SIG-M5 treated with dmso at 0.1 percent for 504 hours (cell line): ENCODE measurements at regions not wholly inside any gene's neighbourhood (a gene's known extent, or its start where the extent isn't known, plus 50 kb on each side); places are given as distances from the start of the nearest gene placed in this dataset.
"Not testable (repeated sequence)": the region's sequence is repeated elsewhere in the genome, so short reads cannot be mapped to it uniquely, and the experiment has no call there.

Experiments
- DNase-seq: peaks from one replicate; lab custom pipeline; 2025; ENCODE audit not compliant: unreplicated experiment; lab: John Stamatoyannopoulos, UW

DNA sequence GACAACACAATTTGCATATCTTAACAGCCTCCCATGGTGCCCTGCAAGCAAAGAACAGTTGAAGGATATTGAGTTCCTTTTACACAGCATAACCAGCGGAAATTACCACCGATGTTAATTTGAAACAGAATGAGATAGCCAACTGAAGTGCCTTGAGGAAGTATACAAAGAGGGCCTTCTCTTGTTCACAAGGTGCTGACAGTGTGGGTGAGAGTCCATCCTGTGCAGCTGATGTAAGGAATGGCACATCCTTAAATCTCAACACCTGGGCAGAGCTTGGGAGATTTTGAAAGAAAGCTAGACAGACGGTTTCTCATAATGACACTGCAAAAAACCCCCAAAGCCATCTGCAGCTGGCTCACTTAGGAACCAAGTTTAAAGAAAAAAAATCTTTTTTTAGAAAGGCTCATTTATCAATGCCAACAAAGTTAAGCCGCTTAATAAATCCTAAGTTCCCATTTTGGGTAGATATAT is 818.6 kb downstream of the KCNJ2 start:
- no peak for DNase-seq

DNA sequence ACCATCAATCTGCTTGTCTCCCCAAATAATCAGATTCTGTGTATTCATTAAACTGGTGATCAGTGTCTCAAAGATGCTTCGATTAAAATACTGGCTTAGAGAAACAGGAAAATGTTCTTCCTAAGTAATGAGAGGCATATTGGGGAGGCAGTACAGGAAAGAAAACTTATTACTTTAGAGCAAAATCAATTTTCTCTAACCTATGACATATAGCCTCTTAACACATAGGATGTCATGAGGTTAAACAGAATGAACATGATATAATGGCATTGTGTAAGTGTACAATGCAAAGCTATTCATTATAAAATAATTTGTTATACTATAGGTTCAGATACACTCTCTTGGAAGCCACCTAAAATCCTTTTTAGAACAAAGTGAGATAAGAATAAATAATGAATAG is 819.3 kb downstream of the KCNJ2 start:
- DNase-seq: no peak

DNA sequence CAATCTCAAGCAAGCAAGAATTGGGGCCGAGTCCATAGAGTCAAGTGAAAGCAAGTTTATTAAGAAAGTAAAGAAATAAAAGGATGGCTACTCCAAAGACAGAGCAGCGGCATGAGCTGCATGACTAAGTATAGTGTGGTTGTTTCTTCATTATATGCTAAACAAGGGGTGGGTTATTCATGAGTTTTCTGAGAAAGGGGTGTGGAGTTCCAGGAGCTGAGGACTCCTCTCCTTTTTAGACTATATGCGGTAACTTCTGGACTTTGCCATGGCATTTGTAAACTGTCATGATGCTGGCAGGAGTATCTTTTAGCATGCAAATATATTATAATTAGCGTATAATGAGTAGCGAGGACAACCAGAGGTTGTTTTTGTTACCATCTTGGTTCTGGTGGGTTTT is 819.9 kb downstream of the KCNJ2 start:
- no peak for DNase-seq

DNA sequence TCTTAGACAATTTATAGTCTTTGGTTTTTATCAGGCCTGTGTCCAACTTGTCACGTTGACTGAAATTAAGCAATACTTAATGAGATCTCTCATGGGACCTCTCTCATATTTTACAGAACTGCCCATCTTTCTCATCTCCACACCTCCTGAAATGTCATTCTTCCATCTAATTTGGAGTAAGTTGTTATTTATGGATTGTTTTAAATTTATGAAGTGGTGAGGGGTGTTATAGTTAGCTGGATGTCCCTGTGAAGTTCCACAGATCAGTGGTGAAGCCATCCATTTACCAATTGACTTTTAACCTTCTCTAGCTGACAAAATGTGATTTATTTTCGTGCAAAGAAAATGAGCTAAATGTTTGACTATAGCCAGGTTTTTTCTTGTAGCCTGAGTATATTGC is 824.9 kb downstream of the KCNJ2 start:
- DNase-seq: no peak

DNA sequence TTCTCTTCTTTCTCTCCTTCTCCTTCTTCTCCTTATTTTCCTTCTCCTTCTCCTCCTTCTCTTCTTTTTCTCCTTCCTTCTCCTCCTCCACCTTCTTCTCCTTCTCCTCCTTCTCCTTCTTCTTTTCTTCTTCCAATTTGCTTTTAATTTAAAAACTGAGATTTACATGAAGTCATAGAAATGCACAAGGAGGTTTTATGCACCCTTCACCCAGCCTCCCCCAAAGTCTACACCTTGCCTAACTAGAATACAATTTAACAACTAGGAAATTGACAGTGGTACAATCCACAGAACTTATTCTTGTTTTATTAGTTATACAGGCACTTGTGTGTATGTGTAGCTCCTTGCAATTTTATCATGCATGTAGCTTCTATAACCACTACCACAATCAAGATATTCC is 826.7 kb downstream of the KCNJ2 start:
- no peak for DNase-seq

DNA sequence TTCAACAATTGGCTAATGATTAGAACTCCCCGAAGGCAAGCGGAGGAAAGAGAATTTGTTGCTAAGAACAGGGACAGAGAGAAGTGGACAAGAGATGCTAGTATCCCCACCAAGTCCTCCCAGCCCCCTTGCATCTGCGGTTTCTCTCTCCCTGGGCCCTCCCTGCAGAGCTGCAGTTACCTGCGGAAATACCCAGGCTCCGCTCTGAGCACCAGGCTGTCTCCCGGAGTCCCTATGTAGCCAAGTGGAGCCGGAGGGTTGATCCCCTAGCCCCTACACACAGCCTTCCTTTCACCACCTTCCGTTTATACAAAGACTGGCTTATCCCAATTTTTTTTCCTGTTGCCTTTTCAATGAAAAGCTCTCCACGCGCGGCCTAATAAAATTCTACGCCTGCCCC is 834.4 kb downstream of the KCNJ2 start:
- DNase-seq: no peak

DNA sequence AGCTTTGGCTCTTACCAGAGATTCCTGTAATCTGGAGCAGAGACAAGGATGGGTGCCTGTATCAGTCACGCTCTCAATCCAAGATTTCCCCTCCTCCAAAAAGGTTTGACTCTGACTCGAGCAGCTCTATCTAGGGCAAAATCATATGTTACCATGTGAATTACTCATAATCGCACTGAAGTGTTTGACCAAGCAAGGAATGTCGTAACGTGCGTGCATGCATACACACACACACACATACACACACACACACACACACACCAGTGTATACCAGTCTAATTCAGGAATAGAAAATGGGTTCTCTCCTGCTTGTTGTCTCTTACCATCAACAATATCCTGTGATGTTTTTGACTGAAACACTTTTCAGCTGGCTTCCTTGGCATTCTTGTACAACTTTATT is 835.1 kb downstream of the KCNJ2 start:
- DNase-seq: no peak

DNA sequence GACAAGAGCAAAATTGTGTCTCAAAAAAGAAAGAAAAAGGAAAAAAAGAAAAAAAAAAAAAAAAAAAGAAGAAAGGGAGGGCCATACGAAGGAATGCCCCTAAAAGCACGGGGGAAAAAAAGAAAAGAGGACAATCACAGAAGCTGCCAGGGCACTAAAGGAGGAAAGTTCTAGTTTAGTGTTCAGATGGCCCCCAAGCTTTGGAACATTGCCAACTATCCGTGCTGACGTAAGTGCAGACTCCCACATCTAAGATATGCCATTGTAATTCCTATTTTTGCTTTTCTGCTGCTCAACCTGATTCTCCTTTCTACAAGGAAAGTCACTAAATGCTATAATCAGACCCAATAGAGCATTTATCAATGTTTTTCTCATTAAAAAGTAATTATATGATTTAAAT is 842.1 kb downstream of the KCNJ2 start:
- DNase-seq: no peak

DNA sequence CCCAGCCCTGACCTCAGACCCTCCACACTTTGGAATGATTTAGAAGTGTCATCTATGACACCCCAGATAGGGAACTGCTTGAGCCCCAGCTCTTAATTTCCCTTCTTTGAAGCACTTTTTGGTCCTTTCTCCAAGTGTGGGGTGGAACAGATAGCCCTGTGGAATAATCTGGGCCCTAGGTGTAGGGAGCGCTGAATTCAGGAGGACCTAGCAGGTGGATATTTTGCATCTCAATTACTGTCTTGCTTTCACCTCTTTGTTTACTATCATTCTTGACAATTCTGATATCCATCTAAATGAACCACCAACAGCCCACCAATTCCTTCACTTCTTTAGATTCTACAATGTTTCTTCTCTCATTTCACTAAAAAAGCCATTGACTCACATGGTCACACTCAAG is 850.4 kb downstream of the KCNJ2 start:
- DNase-seq: no peak

DNA sequence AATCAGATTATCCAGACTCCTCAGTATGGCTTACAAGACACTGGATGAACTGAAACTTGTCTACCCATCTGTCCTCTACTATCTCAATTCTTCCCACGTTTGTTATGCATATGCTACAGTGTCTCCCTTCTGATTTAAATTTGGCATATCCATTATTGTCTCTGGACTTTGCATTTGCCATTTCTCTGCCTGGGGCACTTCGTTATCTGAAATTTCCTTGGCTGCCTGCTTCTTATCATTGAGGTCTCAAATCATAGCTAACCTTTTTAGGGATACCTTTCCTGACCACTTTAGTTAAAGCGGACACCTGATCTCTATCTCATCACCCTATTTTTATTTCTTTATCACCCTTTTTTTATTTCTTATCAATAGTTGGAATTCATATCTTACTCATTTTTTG is 853.4 kb downstream of the KCNJ2 start:
- no peak for DNase-seq

DNA sequence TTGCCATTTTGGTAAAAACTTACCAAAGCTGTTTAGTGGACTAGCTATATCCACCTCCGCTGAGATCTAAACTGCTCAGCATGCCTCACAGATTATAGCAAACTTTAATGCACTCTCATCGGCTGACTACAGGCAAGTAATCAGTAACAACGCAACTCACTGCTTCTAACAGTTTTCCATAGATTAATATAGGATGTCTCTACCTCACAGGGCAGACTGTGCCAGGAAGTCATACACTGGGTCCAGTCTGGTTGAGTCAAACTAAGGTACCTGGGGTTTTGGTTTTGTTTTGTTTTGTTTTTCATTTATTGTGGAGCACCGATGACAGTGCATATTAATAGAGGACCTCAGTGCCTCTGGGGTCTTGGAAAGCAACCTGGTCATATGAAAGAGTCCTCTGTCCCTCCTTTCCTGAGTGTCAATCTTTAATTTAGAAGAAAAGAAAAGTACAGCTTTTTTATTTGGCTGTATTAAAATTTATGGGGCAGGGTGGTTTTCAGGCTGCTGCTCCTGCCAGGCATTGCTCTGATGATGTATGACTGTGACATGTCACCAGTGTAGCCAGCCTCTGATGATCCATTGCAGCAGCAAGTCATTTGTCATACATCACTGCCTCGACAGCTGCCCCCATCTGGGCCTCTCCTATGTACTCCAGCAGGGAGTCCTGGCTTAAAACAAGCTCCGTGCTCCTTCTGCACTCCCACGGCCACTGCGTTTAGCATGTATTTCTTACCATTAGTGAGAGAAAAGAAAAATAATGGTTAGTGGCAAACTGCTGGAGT is 854.1 kb downstream of the KCNJ2 start:
- no peak for DNase-seq

DNA sequence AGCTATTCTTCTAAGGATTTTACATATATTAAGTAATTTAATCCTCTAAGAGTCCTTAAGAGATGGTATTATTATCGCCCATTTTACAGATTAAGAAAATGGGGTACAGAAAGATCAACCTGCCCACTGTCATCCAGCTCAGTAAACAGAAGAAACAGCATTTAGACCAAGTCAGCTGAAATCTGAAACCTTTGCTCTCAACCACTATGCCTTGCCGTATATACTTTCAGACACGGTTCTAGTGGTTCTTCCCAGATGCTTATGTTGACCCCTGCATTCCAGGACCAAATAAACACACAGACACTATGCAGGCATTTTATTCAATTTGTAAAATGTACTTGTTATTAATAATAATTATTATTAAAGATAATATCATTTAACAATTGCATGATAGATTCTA is 854.8 kb downstream of the KCNJ2 start:
- DNase-seq: no peak

DNA sequence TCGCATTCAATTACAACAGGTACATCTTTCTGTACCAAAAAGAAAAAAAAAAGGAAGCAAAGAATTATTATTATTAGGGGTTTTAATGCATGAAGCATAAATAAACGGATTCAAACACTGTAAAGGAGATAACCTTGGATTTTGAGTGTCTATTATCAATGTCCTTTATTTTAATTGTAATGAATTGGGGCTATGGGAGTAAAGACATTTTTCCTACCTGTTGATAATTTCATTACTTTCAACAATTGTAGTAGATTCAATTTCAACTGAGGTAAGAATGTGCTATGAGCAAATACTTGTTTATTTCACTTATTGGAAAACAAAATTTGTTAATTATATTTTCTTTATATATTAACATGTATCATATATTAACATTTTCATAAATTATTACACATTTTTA is 855.6 kb downstream of the KCNJ2 start:
- DNase-seq: no peak

DNA sequence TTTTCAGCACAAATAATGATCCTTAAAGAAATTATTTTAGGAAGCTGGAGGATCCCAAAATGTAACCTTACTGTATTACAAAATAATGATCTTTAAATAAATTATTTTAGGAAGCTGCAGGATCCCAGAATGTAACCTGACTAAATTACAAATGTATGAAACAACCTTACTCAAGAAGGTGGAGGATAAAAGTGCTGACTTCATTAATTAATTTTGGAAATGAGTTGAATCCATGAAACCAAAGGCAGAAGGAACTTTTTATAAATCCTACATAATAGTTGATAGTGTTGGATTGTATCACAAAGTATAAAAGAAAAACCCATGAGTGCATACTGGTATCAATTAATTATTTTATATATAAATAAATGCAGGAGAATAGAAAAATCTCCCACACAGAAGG is 859.9 kb downstream of the KCNJ2 start:
- DNase-seq: no peak

DNA sequence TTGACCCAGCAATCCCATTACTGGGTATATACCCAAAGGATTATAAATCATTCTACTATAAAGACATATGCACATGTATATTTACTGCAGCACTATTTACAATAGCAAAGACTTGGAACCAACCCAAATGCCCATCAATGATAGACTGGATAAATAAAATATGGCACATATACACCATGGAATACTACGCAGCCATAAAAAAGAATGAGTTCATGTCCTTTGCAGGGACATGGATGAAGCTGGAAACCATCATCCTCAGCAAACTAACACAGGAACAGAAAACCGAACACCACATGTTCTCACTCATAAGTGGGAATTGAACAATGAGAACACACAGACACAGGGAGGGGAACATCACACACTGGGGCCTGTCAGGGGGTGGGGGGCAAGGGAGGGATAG is 862.0 kb downstream of the KCNJ2 start:
- DNase-seq: not testable (repeated sequence)

DNA sequence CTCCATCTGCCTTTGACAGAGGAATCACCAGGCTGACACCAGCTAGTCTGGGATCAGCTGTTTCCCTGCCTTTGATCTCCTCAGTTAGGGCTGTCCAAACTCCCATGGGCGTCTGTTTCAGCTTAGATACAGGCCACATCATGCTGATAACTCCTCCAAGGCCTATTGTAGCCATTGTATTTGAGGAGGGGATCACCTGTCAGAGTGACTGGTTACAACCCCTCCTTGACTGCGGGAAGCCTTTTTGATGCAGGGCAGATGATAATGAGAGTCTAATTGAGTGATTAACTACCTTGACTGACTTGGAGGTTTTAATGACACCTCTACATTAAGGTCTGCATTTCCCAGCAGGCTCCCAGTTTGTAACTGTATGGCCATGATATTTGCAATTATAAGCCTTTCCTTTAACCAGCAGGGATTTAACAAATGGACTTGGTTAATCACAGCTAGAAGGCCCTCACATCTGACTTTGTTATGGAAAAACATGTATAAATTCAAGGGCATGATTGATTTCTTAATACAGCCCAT is 863.5 kb downstream of the KCNJ2 start:
- DNase-seq: no peak

DNA sequence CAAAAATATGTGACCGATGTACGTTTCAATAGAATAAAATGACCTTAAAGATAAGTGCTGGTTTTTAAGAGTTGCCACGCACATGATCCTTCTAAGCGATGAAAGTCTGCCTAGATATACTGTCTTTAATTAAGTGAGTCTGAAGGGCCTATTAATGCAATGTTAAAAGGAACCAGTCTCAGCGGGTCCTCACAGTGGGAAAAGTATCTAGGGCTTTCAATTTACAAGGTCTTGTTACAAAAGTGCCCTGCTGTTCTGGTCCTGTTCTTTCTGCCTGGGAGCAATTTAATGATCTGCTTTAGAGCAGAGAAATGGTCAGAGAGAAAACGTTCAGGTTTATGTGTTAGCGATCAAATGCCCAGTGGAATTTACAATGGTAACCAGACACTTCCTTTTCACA is 864.0 kb downstream of the KCNJ2 start:
- no peak for DNase-seq

DNA sequence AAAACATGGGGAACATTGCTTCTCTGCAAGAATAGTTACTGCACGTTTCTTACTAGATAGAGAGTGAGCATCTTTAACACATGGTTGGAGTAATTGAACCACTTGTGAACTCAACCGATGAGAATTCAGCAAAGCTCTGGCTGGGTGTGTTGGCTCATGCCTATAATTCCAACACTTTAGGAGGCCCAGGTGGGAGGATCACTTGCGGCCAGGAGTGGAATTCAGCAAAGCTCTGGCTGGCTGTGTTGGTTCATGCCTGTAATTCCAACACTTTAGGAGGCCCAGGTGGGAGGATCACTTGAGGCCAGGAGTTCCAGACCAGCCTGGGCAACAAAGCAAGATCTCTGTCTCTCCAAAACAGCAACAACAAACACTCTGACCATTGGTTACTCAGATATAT is 865.9 kb downstream of the KCNJ2 start:
- no peak for DNase-seq

DNA sequence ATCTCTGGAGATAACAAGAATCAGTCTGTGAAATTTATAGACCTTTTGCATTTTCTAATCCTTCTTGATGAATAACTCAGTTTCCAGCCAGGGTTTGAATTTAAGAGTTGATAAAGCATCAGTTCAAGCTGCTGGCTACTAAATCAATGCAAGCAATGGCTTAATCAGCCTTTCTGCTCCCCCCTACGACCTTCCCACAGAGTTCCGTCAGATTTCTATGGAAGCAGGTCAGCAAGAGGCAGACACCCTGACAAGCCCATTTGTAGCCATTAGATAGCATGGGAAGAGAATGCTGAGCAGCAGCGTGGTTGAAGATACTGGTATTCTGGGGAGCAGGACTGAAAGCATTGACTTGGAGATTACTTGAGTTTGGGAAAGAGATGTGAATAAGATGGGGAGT is 868.1 kb downstream of the KCNJ2 start:
- DNase-seq: no peak

DNA sequence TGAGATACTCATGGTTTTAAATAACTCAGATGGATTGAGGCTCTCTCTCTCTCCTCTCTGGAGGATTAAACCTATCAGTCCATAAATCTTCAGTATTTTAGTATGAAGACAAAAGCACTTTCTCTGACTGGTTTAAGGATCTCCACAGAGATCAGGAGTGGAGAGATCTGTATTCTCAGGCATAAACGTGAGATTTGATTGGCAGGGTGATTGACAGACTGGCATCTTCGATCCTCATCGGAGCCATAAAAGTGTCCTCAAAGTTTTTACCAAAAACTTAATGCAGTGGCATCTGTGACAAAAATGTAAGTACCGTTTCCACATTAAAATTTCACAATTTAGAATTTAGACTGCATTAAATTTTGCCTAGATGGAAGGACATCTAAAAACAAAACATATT is 870.1 kb downstream of the KCNJ2 start:
- DNase-seq: no peak

DNA sequence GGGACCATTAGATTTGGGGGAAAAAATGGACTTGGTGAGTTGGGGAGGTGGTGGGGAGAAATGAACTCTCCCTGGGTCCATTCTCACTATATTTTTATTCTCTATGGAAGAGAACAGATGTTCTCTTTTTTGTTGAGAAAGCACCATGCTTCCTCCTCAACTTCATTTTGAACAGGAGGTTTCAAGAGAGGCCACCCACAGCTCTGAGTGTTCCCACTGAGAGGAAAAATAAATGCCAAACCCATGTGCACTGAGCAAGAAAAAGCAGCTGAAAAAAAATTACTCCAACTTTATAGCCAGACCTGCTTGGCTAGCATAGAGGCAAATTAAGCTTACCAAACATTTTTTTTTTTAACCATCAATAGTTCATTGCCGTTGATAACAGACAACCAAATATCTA is 883.6 kb downstream of the KCNJ2 start:
- DNase-seq: no peak

DNA sequence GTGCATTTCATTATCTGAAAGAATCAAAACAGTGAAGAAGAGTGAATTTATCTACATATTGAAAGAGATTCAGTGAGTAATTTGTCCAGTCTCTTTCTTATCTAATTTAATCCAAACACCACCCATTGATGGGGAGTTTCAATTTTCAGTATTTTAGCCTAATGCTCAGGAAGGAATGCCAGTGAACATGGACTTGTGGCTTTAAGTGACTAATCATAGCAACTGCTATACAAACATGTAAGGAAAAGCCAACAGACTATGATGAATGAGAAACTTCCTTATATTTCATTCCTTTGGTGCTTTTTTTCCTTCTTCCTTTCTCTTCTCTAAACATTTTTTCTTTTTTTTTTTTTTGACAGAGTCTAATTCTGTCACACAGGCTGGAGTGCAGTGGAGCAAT is 885.8 kb downstream of the KCNJ2 start:
- DNase-seq: no peak

DNA sequence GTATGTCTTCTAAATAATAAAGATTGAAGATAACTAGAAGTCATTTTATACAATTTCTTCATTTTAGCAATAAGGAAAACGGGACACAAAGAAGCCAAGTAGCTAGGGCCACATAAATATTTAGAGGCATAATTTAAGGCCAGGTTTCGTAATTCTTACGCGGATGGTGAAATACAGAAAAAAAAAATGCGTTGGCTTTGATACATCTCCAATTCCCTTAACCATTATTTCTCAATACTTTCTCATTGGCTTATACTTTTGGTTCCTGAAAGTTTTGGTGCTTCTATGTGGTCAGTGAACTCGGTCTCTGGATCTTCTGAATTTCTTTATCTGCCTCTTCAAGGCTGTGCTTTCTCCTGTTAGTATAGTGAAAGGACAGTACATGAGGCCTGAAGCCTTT is 888.1 kb downstream of the KCNJ2 start:
- no peak for DNase-seq
